ENCODE measurements at regions not wholly inside any gene's neighbourhood (a gene's known extent, or its start where the extent isn't known, plus 50 kb on each side); places are given as distances from the start of the nearest gene placed in this dataset.
A peak's percentile ranks its signal among the peaks of the same experiment; 100 is the strongest.

DNA sequence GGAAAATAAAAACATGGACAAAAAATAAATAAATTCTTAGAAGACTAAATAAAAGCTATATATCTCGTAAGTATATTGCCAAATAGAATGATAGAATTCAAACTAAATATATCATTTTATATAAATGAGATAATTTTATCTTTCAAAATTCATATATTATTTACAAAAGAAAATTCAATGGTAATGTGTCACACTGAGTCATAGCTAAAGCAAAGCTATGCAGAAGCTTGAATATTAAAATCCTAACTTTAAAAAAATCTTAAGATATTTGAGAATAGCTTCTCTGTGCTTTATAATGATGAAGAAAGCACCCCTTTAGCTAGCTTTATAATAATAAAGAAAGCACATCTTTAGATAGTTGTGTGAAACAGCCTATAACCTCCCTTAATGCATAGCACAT, 1010.8 kb downstream of the OTOL1 start:
- no peak for DNase-seq (ENCODE audit: low read depth)

GRCh38 chr3:162512488-162512887, 1015.9 kb downstream of the OTOL1 start:
- H3K4me3 ChIP-seq (ENCODE audit: low read length): no peak overlapping the region
- TF ChIP-seq, protein P1, sequence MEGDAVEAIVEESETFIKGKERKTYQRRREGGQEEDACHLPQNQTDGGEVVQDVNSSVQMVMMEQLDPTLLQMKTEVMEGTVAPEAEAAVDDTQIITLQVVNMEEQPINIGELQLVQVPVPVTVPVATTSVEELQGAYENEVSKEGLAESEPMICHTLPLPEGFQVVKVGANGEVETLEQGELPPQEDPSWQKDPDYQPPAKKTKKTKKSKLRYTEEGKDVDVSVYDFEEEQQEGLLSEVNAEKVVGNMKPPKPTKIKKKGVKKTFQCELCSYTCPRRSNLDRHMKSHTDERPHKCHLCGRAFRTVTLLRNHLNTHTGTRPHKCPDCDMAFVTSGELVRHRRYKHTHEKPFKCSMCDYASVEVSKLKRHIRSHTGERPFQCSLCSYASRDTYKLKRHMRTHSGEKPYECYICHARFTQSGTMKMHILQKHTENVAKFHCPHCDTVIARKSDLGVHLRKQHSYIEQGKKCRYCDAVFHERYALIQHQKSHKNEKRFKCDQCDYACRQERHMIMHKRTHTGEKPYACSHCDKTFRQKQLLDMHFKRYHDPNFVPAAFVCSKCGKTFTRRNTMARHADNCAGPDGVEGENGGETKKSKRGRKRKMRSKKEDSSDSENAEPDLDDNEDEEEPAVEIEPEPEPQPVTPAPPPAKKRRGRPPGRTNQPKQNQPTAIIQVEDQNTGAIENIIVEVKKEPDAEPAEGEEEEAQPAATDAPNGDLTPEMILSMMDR (IDR thresholded peaks at IDR 0.05; ENCODE audit: insufficient read depth, low read depth, low read length, missing control alignments): no peak
- no peak for DNase-seq (ENCODE audit: low read depth)

More for the DNA sequence above, 1010.8 kb downstream of the OTOL1 start:
- no peak overlapping the region for H3K4me3 ChIP-seq (ENCODE audit: low read length)
- TF ChIP-seq, protein P1 (IDR thresholded peaks at IDR 0.05; ENCODE audit: insufficient read depth, low read depth, low read length, missing control alignments): no peak

- TF ChIP-seq, protein P1 (IDR thresholded peaks at IDR 0.05; ENCODE audit: insufficient read depth, low read depth, low read length, missing control alignments): no peak
- H3K4me3 ChIP-seq (ENCODE audit: low read length): no peak overlapping the region
- no peak for DNase-seq (ENCODE audit: low read depth)
Observed at GRCh38 chr3:162517110-162517509, 1020.5 kb downstream of the OTOL1 start.

GRCh38 chr3:162521669-162522068, 1025.1 kb downstream of the OTOL1 start:
- no peak for DNase-seq (ENCODE audit: low read depth)
- H3K4me3 ChIP-seq (ENCODE audit: low read length): no peak overlapping the region
- TF ChIP-seq, protein P1 (IDR thresholded peaks at IDR 0.05; ENCODE audit: insufficient read depth, low read depth, low read length, missing control alignments): no peak

- DNase-seq (ENCODE audit: low read depth): peak; percentile 7
- no peak overlapping the region for H3K4me3 ChIP-seq (ENCODE audit: low read length)
- TF ChIP-seq, protein P1 (IDR thresholded peaks at IDR 0.05; ENCODE audit: insufficient read depth, low read depth, low read length, missing control alignments): no peak
Observed at GRCh38 chr3:162525066-162525742, 1028.6 kb downstream of the OTOL1 start.

GRCh38 chr3:162525771-162526170, 1029.2 kb downstream of the OTOL1 start:
- no peak overlapping the region for H3K4me3 ChIP-seq (ENCODE audit: low read length)
- DNase-seq (ENCODE audit: low read depth): no peak
- TF ChIP-seq, protein P1 (IDR thresholded peaks at IDR 0.05; ENCODE audit: insufficient read depth, low read depth, low read length, missing control alignments): no peak

DNA sequence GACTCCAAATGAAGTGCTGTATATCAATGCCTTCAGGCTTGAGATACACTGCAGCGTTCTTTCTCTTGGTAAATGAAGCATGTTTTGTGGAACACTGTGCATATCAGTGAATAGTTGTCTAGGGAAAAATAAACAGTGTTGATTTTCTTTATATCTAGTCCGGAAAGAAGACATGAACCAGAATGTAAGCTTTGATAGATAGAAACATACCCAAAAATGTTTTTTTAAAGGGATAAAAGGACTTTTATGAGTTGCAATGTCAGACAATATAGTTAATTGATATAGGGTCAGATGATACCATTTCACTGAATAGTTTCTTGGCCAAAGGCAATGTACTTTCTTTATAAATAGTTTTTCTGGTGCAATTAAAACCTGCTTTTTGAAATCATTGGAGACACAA, 1037.8 kb downstream of the OTOL1 start:
- H3K4me3 ChIP-seq (ENCODE audit: low read length): no peak overlapping the region
- TF ChIP-seq, protein P1 (IDR thresholded peaks at IDR 0.05; ENCODE audit: insufficient read depth, low read depth, low read length, missing control alignments): no peak
- DNase-seq (ENCODE audit: low read depth): no peak

All from epithelial cell of esophagus (primary cell).